ENCODE measurements at regions not wholly inside any gene's neighbourhood (a gene's known extent, or its start where the extent isn't known, plus 50 kb on each side); places are given as distances from the start of the nearest gene placed in this dataset.

DNA sequence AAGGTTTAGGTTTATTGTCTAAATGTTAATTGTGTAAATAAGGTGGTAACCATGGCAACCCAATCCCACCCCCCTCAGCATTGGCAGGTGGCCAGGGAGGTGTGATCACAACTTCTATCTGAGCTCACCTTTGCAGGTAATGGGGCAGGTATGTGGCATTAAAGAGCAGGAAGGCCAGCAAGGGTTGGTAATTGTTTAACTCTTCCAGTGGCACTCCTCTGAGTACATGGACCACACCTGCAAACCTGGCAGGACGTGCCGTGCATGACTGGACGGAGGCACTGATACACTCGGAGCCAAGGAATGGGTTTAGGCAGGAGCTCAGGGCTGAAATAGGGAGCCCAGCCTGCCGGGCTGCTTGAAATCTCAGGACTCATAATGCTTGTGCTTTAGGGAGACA lies 107.0 kb upstream of the BMP2 start:
- TF ChIP-seq, protein P1, sequence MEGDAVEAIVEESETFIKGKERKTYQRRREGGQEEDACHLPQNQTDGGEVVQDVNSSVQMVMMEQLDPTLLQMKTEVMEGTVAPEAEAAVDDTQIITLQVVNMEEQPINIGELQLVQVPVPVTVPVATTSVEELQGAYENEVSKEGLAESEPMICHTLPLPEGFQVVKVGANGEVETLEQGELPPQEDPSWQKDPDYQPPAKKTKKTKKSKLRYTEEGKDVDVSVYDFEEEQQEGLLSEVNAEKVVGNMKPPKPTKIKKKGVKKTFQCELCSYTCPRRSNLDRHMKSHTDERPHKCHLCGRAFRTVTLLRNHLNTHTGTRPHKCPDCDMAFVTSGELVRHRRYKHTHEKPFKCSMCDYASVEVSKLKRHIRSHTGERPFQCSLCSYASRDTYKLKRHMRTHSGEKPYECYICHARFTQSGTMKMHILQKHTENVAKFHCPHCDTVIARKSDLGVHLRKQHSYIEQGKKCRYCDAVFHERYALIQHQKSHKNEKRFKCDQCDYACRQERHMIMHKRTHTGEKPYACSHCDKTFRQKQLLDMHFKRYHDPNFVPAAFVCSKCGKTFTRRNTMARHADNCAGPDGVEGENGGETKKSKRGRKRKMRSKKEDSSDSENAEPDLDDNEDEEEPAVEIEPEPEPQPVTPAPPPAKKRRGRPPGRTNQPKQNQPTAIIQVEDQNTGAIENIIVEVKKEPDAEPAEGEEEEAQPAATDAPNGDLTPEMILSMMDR (IDR thresholded peaks at IDR 0.05; ENCODE audit: poor library complexity, severe bottlenecking), result no peak
- TF ChIP-seq POLR2AphosphoS5 (IDR thresholded peaks at IDR 0.05) (no peak), RAD21 (conservative IDR thresholded peaks at IDR 0.05) (no peak), EP300 (conservative IDR thresholded peaks at IDR 0.05; ENCODE audit: poor library complexity, severe bottlenecking) (no peak)
- TF ChIP-seq, protein P2, sequence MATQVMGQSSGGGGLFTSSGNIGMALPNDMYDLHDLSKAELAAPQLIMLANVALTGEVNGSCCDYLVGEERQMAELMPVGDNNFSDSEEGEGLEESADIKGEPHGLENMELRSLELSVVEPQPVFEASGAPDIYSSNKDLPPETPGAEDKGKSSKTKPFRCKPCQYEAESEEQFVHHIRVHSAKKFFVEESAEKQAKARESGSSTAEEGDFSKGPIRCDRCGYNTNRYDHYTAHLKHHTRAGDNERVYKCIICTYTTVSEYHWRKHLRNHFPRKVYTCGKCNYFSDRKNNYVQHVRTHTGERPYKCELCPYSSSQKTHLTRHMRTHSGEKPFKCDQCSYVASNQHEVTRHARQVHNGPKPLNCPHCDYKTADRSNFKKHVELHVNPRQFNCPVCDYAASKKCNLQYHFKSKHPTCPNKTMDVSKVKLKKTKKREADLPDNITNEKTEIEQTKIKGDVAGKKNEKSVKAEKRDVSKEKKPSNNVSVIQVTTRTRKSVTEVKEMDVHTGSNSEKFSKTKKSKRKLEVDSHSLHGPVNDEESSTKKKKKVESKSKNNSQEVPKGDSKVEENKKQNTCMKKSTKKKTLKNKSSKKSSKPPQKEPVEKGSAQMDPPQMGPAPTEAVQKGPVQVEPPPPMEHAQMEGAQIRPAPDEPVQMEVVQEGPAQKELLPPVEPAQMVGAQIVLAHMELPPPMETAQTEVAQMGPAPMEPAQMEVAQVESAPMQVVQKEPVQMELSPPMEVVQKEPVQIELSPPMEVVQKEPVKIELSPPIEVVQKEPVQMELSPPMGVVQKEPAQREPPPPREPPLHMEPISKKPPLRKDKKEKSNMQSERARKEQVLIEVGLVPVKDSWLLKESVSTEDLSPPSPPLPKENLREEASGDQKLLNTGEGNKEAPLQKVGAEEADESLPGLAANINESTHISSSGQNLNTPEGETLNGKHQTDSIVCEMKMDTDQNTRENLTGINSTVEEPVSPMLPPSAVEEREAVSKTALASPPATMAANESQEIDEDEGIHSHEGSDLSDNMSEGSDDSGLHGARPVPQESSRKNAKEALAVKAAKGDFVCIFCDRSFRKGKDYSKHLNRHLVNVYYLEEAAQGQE (IDR thresholded peaks at IDR 0.05; ENCODE audit: borderline replicate concordance), result no peak
